ENCODE measurements at regions not wholly inside any gene's neighbourhood (a gene's known extent, or its start where the extent isn't known, plus 50 kb on each side); places are given as distances from the start of the nearest gene placed in this dataset.

DNA sequence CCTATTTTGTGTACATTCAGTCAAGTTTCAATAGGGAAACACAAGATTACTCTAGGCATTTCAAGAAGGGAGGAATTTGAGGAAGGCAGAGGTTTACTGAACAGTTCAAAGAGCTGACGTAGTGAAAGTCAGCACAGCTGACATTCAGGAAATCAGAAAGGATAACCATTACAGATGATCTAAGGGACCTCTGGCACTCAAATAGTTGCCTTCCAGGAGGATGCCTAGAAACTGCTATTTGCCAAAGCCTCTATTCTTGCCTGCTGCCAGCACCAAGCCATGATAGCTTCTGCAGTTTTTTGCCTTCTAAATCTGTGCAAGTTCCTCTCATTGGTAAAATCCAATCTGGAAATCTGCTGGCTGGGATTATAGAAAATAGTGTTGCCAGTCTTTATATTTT lies 373.1 kb downstream of the CSNK1G3 start:
- DNase-seq: no peak

DNA sequence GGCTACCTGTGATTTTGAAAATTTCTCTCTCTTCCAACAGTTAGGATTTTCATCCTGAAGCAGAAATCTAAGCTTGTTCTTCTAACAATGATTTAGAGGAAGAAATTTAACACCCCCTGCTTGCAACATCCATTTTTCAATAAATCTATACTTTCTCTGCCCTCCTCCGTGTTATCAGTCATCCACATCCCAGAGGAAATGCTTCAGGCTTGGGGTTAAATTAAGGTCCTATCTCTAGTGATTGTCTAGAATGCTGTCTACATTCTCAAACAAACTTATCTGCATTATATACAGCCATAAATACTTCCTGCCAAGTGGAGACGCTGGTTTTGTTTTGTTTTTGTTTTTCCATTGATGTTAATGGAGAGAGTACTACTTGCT lies 371.0 kb downstream of the CSNK1G3 start:
- DNase-seq: peak; percentile 38

DNA sequence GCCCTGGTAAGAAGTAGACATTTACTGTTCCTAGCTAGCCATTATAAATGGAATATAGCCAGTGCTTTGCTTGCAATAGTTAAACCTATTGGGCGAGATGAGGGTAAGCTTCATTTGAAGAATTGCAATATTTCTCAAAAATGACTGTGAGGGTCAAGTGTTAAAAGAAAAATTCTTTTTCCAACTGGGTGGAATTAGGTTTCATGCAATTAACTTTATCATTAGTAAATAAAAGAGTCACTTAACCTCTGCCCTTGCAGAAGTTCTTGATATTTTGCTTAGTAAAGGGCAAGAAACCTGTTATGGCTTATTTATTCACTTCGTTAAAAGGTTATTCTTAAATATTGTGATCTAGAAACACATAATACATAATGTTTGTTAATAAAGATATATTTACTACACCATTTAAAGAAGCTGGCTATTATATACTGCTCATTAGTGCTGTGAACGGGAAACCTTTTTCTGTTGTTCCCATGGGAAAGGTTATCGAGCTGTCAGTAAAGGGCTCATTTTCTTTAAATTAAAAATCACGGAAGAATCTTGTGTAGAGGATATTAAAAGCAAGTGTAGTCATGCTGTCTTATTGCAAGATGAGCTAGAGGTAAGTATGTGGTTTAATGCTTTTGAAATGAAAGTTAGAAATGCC lies 370.5 kb downstream of the CSNK1G3 start:
- no peak for DNase-seq

DNA sequence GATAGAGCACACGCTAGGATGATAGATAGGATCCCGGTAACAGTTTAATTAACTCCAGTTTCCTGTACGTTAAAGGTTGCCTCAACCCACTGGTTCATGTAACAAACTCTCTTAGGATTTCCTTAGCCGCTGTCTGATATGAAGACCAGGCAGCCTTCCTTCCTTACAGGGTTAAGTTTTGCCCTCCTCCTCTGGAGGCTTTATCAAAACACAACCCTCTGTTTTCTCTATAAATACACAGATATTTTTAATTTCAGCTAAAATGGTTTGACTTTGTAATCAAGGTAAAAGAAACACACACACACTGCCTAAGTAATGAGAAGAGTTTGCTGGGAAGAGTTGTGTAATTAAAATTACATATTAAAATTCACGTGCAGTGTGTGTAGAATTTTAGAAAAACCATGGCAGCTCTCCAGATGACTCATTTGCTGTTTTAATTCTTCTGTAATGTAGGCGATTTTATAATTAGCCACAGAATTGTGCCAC lies 369.8 kb downstream of the CSNK1G3 start:
- DNase-seq: peak; percentile 54

DNA sequence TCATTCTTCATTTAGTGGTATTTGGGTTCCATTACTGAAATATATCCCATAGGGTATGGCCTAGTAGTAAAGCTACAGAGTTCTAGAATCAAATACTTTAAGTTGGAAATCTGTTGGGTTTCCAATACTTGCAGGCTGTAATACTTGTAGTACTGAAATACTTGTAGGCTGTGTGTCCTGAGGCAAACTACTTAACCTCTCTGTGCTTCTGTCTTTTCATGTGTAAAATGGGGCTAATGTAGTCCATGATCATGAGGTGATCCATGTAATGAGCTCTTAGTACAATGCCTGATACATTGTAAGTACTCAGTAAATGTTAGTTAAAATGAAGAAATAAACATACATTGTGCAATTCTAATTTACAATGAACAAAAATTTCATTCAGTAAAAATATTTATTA lies 368.9 kb downstream of the CSNK1G3 start:
- no peak for DNase-seq

DNA sequence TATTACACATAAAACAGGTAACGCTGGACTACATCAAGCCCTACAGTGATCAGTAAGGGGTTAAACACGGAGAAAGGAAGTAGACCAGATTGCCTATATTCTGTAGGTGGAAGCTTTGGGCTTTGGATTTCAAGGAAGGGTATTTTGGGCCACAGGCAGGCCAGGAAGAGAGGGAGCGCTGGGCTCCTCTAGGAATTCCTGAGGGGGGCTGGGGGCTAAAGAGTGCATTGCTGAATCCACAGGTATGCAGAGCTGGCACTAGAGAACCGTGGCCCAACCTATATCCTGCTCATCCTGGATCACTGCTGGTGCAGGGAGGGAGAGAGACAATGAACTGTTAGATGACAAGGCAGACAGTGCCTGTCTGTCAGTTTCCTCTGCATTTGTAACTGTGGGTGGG lies 367.1 kb downstream of the CSNK1G3 start:
- no peak for DNase-seq

DNA sequence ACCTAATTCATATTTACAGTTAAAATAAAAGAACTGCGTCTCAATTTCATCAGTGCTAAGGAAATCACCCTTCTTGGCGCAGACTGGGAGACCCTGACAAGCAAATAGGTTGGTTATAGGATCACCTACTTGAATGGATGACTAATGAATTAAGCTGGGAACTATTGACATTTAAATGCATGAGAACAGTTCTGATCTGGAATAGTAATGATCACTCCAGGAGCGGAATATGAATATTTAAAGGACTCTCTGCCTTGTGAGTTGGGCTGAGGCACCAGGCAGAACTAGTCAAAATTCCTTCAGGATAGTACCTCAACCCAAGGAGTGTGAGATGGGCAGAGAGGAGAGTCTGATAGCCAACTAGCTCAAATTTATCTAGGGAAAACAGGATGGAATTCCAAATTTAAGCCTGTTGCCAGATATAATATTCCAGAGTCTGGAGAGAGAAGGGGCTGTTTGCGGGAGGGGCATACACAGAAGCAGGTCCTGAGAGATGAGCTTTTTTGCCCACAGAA lies 364.4 kb downstream of the CSNK1G3 start:
- DNase-seq: no peak

DNA sequence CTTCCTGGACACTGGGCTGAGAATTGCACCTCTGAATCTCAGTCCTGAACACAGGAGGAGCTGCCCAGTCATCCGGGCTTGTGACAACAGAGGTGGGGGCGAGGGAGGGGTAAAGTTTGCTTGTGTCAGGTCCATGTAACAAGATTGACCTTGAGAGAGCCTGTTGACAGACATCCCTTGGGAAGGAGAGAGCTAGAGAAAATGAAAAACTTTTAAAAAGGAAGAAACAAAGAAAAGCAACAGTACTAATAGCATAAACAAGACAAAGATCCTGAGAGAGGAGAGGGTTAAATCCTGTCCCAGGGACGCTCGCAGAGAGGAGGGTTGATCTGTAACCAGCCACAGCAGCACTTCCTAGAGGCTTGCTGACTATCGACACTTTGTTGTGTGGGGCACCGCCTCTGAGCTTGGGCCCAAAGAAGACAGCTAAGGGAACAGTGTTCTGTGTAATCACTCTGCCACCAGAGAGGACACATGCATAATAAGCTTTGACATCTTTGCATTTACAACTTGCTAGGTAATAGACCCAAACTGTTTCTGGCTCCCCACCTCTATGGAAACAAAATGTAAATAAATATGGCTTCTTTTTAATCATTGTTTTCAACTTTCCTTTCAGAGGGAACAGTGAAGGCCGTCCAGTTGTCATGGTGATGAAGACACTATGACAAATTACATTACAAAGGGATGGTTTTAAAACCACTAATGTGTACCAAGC lies 363.7 kb downstream of the CSNK1G3 start:
- no peak for DNase-seq

DNA sequence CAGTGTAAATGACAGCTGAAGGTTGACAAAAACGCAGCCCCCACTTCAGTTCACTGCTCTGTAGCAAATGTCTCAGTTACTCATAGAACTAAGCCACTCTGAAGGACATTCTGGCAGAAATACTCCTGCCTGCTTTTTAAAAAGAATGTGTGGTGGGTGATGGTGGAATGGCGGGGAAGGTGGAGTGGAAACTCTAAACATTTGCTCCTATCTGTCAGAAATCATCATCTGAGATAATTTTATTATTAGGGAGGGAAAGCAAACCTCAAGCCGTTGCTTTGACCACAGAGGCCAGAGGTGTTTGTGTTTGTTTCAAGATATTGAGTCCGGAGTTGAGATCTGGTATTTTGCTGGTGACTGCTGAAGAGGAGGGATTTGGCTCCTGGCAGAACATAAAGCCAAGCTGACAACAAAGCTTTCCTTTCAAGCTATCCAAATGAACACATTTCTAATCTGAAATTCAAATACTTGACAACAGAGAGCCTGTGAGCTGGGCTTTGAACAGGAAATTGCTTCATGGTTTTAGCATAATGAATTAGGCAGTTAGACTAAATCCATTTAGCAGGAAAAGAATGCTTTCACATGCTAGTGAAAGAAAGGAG lies 362.7 kb downstream of the CSNK1G3 start:
- peak; percentile 36 for DNase-seq

DNA sequence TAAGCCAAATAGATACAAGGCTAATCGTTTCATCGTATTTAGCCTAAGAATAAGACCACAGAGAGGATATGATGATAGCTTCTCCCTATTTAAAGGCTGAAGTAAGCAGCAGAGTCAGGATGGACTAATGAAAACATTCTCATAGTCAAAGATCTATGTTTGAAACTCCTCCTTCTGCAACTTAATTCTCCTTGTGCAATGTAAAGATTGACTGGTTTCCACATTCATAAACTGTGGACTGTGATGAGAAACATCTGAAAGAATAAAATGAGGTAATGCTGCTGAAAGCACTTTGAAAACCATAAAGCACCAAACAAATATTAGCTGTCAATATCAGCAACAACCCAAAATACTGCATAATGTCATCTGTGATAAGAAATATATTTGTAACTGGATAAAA lies 361.9 kb downstream of the CSNK1G3 start:
- DNase-seq: no peak

DNA sequence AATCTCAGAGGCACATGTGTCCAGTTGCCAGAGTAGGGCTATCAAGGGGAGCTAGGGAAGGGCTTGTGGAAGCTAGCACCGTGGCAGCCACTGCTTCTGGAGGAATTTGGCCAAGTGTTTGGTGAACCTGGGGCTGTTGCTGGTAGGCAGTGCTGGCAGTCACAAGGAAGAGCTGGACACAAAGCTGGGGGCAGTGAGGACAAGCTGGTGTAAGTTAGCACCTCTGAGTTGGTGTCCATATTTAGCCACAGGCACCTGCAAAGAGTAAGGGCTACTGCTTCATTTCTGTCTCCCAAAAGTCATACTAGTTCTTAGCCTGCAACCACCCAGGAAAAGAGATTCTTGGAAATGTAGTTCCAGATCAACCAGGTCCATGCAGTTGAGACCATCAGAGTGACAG lies 359.4 kb downstream of the CSNK1G3 start:
- no peak for DNase-seq

DNA sequence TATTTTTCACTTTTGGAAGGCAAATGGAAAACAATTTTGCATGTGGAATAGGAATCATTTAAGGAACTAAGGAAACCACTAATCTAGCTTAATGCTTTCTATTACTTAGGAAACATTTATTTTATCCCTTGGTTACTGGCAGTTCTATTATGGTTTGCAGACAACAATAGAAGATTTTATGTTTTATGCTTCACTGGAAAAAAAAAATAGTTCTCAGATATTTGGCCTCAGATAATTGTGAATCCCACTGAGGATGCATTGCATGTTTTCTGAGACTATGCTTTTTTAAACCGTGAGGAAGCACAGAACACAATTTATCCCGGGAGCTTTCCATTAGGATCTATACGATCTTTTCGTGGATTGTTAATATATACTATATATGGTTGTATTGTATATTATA lies 356.9 kb downstream of the CSNK1G3 start:
- no peak for DNase-seq

DNA sequence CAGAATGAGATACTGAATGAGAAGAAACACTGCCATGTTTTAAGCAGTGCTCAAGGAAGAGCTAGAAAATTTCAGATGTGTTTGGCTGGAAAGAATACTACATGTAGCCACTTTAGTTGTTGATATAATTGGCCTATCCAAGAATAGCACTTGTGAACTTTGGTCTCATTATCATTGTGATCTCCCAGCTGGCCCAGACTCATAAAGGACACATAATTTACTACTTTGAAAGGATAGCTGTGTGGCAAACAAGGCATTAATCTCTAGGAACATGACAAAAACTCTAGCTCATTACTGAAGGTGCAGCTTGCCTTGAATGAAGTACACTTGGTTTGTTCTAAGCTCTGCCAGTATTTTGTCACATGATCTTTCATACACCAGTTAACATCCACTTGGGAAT lies 356.3 kb downstream of the CSNK1G3 start:
- no peak for DNase-seq

DNA sequence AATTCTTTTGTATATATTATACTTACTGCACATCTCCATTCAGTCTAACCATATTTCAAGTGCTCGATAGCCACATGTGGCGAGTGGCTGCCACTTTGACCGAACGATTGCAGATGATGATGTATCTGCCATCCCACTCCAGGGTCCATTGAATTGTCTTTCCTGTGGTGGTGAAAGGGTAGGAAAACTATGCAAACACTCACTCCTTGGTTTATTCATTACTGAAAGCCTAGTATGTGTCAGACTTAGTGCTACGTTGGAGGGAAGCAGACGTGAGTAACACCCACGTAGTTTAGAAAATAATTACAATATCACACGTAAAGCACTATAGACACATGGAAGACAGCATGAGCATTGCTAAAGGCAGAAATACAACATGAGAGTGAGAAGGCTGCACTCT lies 353.7 kb downstream of the CSNK1G3 start:
- peak; percentile 57 for DNase-seq

DNA sequence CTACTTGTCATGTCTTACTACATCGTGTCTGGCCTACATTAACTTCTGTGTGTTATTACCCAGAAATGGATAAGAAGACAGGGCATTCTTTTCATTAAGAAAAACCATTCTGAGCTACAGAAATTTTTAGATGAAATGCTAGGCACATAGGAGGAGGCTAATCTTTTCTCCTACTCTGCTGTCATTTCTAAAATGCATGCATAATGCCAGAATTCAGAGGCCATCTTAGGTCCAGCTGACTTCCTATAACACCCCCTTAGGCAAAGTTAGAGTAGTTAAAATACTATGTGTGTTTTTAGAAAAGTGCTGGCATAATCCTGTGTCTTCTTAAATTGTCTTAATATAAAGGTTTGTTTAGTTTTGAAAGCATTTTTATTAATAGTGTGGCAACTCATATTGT lies 352.6 kb downstream of the CSNK1G3 start:
- no peak for DNase-seq

DNA sequence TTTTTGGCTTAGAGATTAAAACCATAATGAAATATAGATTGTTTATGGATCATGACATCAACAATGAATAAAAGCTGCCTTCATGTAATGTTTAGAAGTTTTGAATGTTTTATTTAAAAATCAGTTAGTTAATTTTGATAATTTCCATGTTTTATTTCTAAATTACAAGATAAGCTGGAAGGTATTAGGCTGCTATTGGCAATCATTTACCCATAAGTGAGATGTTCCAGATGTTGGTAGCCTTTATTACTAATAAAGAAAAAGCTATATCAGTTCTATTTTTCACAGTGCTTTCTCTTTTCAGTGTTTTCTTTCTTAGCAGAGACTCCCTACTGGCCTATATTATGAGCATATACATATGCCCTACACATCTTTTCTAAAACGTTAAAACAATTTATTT lies 347.0 kb downstream of the CSNK1G3 start:
- no peak for DNase-seq

DNA sequence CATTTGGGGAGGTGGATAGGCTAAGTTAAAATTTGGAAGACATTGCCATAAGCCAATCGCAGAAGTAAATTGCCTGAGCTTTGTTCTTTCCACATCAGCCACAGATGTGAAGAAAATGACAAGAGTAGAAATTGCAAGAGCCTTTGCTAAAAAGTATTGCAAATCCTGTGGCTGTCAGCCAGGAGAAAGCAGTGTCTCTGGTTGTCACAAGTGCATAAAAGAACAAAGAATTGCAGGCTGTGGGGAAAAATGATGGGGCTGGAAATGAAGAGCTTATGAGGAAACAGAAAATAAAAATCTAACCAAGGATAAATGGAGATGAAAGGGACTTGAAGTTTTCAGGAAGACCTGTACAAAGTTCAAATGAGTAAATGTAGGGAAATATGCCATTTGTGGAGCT lies 344.8 kb downstream of the CSNK1G3 start:
- no peak for DNase-seq

DNA sequence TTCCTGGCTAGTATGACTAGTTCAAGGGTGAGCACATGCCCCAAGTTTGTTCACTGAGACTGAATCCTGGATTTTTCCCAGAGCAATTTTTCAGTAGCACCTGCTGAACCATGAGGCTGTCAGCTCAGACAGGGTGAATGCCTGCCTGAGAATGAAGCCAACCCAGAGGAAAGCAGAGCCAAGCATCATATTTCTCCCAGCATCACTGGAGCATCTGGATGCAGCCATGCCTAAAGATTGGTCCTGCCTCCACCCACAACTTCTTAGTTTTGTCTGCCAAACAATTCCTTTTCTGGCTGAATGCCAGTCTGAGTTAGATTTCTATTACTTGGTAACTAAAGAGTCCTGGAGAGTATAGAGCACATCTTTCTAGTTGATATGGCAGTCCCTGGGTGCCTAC lies 343.6 kb downstream of the CSNK1G3 start:
- DNase-seq: no peak

DNA sequence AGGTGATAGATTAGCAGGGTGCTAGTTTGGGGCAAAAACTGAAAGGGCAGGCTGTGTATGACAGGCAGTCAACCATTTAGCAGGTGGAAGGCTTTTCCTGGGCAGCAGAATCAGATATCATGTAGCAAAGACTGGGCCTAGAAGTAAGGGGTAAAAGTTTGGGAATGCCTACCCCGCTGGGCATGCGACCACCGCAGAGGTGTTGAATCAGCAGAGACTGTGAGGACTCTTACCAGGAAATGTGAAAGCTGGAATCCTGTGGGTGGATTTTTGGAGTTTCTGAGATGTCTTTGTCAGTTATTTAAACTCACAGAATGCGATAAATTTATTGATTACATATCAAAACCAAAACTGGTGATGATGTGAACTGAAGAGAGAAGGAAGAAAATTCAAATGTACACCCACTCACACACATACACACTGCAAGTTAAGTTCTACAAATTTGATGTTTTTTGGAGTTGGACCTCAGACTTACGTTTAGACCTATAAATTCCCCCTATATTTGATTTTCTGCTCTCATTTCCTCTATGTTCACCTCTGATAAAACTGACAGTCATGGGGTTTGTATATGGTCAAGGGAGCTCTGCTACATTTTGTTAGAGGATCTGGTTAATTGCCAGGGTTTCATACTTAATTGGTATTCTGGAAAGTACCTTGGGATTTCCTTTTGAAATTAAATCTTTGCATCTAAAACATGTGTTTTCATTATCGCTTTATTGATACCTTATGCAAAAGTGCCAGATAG lies 333.6 kb downstream of the CSNK1G3 start:
- DNase-seq: no peak

DNA sequence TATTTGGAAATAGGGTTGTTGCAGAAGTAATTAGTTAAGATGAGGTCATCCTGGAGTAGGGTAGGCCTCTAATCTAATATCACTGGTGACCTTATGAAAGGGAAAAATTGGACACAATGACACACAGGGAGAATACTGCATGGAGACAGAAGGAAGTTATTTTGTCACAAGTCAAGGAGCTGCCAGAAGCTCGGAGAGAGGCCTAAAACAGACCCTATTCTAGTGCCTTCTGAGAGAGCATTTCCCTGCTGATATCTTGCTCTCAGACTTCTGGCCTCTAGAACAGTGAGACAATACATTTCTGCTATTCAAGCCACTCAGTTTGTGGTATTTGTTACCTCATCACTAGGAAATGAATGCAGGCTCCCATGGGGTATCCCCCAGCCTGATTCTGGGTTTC lies 332.9 kb downstream of the CSNK1G3 start:
- DNase-seq: peak; percentile 61

DNA sequence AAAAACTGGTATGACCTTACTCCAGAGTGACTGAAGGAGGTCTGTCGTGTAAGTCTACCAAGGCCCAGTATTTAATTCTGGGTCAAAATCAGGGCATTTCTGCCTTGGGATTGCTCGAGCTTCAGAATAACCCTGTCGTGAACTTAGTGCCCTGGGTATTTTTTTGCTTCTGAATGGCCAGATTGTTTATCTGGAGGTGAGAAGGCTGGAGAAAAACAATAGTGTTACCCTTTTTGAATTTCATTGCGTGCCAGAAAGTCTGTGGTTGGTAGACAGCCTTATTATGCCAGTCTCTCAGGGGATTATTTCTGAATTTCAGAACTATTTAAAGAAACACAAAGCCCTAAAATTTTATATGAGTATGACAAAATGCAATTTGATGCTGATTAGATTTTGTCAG lies 323.4 kb downstream of the CSNK1G3 start:
- DNase-seq: no peak

DNA sequence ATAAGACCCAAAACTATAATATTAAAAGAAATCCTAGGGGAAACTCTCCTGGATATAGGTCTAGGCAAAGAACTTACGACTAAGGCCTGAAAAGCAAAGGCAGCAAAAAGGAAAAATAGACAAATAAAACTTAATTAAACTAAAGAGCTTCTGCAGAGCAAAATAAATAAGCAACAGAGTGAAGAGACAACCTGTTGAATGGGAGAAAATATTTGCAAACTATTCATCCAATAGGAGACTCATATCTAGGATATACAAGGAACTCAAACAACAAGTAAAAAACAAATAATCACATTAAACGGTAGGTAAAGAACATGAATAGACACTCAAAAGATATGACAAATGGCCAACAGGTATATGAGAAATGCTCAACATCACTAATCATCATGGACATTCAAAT lies 318.6 kb downstream of the CSNK1G3 start:
- no peak for DNase-seq

DNA sequence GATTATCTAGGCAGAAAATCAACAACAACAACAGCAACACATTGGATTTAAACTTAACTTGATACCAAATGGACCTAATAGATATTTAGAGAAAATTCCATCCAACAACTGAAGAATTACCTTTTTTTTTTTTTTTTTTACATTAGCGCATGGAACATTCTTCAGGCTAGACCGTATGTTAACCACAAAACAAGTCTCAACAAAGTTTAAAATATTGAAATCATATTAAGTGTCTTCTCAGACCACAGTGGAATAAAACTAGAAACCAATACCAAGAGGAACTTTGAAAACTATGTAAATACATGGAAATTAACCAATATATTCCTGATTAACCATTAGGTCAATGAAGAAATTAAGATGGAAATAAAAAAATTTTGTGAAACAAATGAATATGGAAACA lies 315.8 kb downstream of the CSNK1G3 start:
- no peak for DNase-seq

DNA sequence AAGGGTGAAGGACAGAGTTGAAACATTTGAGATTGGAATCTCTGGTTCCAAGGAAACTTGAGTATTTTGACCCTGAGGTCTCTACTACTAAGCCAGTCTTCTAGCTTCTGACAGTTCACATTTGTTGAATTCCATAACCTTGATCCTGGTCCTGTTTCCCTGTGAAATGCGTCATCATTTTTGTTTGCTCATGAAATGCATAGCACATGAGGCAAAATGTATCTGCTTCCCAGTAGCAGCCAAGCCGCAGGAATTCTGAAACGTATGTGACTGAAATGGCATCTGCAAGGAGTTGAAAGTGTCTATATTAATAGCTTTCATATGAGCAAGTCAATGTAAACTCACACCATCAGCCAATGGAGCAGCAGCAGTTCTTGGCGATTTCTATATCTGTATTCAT lies 307.9 kb downstream of the CSNK1G3 start:
- DNase-seq: peak; percentile 100

Data from fibroblast of upper back skin (primary cell).